ENCODE measurements at regions not wholly inside any gene's neighbourhood (a gene's known extent, or its start where the extent isn't known, plus 50 kb on each side); places are given as distances from the start of the nearest gene placed in this dataset.
A peak's percentile ranks its signal among the peaks of the same experiment; 100 is the strongest.

DNA sequence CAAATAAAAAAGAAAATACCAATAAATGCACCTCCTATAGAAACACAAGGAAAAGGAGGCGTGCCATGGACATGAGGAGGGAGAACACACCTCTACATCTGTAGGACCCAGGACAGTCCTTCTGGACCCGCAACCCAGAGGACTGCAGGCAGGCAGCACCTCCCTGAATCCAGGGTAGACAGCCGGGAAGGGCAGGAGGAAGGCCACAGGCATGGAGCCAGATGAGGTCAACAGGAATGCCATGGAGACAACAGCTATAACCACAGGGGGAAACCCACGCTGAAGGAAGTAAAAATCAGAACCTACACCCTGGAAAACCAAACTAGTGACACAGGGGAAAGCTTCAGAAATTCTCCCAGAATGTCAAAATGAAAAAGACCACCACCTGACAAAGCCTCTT lies 248.8 kb upstream of the NSMCE3 start:
- no peaks in the 10 kb centered on the region for H4K20me1 ChIP-seq (ENCODE audit: insufficient read depth, low read length)
- no peak overlapping the region for H2AK5ac ChIP-seq (ENCODE audit: low read depth, low read length)
- no peaks in the 10 kb centered on the region for H3K9me3 ChIP-seq (ENCODE audit: control insufficient read depth, insufficient read depth, low read length)
- dilution Hi-C loops (cut with HindIII; ENCODE audit: low sequenced_read_pairs, unreplicated experiment) = no loop called here
- no peaks in the 10 kb centered on the region for H3K36me3 ChIP-seq (ENCODE audit: control insufficient read depth, insufficient read depth, low read length)
- intact Hi-C loops (cut with micrococcal nuclease) = no loop called here
- BruUV-seq (replicated peaks) = no TSS peak
- H3K4ac ChIP-seq (ENCODE audit: low read depth, low read length) = no peak overlapping the region
- no peak overlapping the region for H3K23ac ChIP-seq (ENCODE audit: low read depth, low read length)
- H3K4me2 ChIP-seq (ENCODE audit: low read depth, low read length) = no peak overlapping the region
- H4K8ac ChIP-seq (ENCODE audit: low read depth in 2 of 2, low read length in 2 of 2) = no peak overlapping the region
- no peak overlapping the region for H2BK15ac ChIP-seq (ENCODE audit: low read depth, low read length)
- H3K27ac ChIP-seq (ENCODE audit: insufficient read depth, low read length) = no peak overlapping the region
- no peak overlapping the region for H2BK120ac ChIP-seq (ENCODE audit: low read depth, low read length)
- no peaks in the 10 kb centered on the region for H3K9me1 ChIP-seq (ENCODE audit: insufficient read depth, low read length)
- no peak overlapping the region for H3K56ac ChIP-seq (ENCODE audit: extremely low read depth, insufficient read depth, low read length)
- H4K91ac ChIP-seq (ENCODE audit: insufficient read depth, low read depth, low read length) = no peak overlapping the region
- ATAC-seq (ENCODE audit: low read depth) = no peak
- no CpG with 5 or more reads among the region's 4 CpGs for WGBS, 2 experiments (ENCODE audit: extremely low coverage in 2 of 2, insufficient read length in 1 of 2)
- peak overlapping the region; percentile 32 for H2AFZ ChIP-seq (replicated peaks; ENCODE audit: low read length, poor library complexity)
- no peak for TF ChIP-seq RFX5 (IDR thresholded peaks at IDR 0.05; ENCODE audit: low read depth, low read length)
- no peak for TF ChIP-seq CHD1 (IDR thresholded peaks at IDR 0.05; ENCODE audit: low read depth, low read length)
- no peaks in the 10 kb centered on the region for H3K79me1 ChIP-seq (ENCODE audit: low read depth in 1 of 2, low read length in 2 of 2)
- ChIA-PET POLR2A (ENCODE audit: unreplicated experiment) (no interaction called here), CTCF (no interaction called here)
- H2AK9ac ChIP-seq (replicated peaks; ENCODE audit: low read depth, low read length, poor library complexity) = no peak overlapping the region
- H3K9ac ChIP-seq (ENCODE audit: low read depth, low read length) = no peak overlapping the region
- H2BK5ac ChIP-seq (ENCODE audit: low read depth, low read length, poor library complexity, severe bottlenecking) = no peak overlapping the region
- H3K14ac ChIP-seq (replicated peaks; ENCODE audit: low read depth, low read length) = no peak overlapping the region
- no peak overlapping the region for H3K4me3 ChIP-seq (ENCODE audit: insufficient read depth, low read depth, low read length)
- no peak overlapping the region for H3K18ac ChIP-seq (ENCODE audit: low read depth, low read length)
- in situ Hi-C loops (cut with MboI; ENCODE audit: low sequenced_read_pairs) = no loop called here
- H2BK20ac ChIP-seq (ENCODE audit: low read depth, low read length) = no peak overlapping the region
- H3K4me1 ChIP-seq (ENCODE audit: control insufficient read depth, insufficient read depth, low read length) = no peaks in the 10 kb centered on the region
- no peak overlapping the region for H4K5ac ChIP-seq (ENCODE audit: low read depth, low read length)
- no peak for DNase-seq
- H3K27me3 ChIP-seq (ENCODE audit: control insufficient read depth, insufficient read depth, low read length) = no peaks in the 10 kb centered on the region
